Upper lobe of left lung (tissue), 4 donors: ENCODE measurements at regions not wholly inside any gene's neighbourhood (a gene's known extent, or its start where the extent isn't known, plus 50 kb on each side); places are given as distances from the start of the nearest gene placed in this dataset.

Source experiments
- CTCF ChIP-seq, 6 experiments: fragments of 450-650 bp in 4 of 6; fragments of 200-600 bp in 2 of 6; sonication (generic) in 2 of 6; IDR thresholded peaks; one replicate each; pipeline ENCODE4 v1.5.1; 2016 to 2019; ENCODE audit warnings: antibody characterized with exemption in 6 of 6
- POLR2A ChIP-seq, 4 donors: fragments of 450-650 bp; IDR thresholded peaks; one replicate each; pipeline ENCODE4 v1.5.1; 2016 to 2017; ENCODE audit warnings: antibody characterized with exemption in 4 of 4, mild to moderate bottlenecking in 2 of 4
- POLR2AphosphoS5 ChIP-seq, 2 donors: sonication (generic); formaldehyde crosslinking; IDR thresholded peaks; one replicate each; pipeline ENCODE4 v1.5.1; 2017; ENCODE audit warnings: antibody characterized with exemption in 2 of 2

GRCh38 chr14:29220566-29220965 lies 454.0 kb downstream of the FOXG1 start:
- TF ChIP-seq POLR2A (IDR thresholded peaks at IDR 0.05), result no peak
- TF ChIP-seq CTCF (IDR thresholded peaks at IDR 0.05), result no peak
- no peak for TF ChIP-seq POLR2AphosphoS5 (IDR thresholded peaks at IDR 0.05)
